OCI-M2 (cell line): ENCODE measurements at regions not wholly inside any gene's neighbourhood (a gene's known extent, or its start where the extent isn't known, plus 50 kb on each side); places are given as distances from the start of the nearest gene placed in this dataset.
"Not testable (repeated sequence)": the region's sequence is repeated elsewhere in the genome, so short reads cannot be mapped to it uniquely, and the experiment has no call there.

Source experiments
- DNase-seq: peaks from one replicate; lab custom pipeline; 2025; ENCODE audit not compliant: unreplicated experiment; lab: John Stamatoyannopoulos, UW

GRCh38 chr4:159545556-159545955 is 442.7 kb downstream of the RAPGEF2 start:
- DNase-seq: no peak

- no peak for DNase-seq
Observed at GRCh38 chr4:159547645-159548308, 444.9 kb downstream of the RAPGEF2 start.

GRCh38 chr4:159549098-159549518 is 446.2 kb downstream of the RAPGEF2 start:
- DNase-seq: no peak

- no peak for DNase-seq
Observed at GRCh38 chr4:159551281-159551680, 448.4 kb downstream of the RAPGEF2 start.

GRCh38 chr4:159552979-159553768 is 450.3 kb downstream of the RAPGEF2 start:
- no peak for DNase-seq

- no peak for DNase-seq
Observed at GRCh38 chr4:159555873-159556272, 453.0 kb downstream of the RAPGEF2 start.

- DNase-seq: no peak
Observed at GRCh38 chr4:159562366-159562765, 459.5 kb downstream of the RAPGEF2 start.

GRCh38 chr4:159563257-159563656 is 460.4 kb downstream of the RAPGEF2 start:
- no peak for DNase-seq

GRCh38 chr4:159564615-159565014 is 461.7 kb downstream of the RAPGEF2 start:
- no peak for DNase-seq

- no peak for DNase-seq
Observed at GRCh38 chr4:159566786-159567185, 463.9 kb downstream of the RAPGEF2 start.

GRCh38 chr4:159577241-159577640 is 474.4 kb downstream of the RAPGEF2 start:
- no peak for DNase-seq

GRCh38 chr4:159582685-159583084 is 479.8 kb downstream of the RAPGEF2 start:
- DNase-seq: no peak

- DNase-seq: no peak
Observed at GRCh38 chr4:159592898-159593556, 490.1 kb downstream of the RAPGEF2 start.

- no peak for DNase-seq
Observed at GRCh38 chr4:159593681-159594080, 490.8 kb downstream of the RAPGEF2 start.

- DNase-seq: no peak
Observed at GRCh38 chr4:159594576-159594975, 491.7 kb downstream of the RAPGEF2 start.

GRCh38 chr4:159595101-159595500 is 492.2 kb downstream of the RAPGEF2 start:
- DNase-seq: not testable (repeated sequence)

- no peak for DNase-seq
Observed at GRCh38 chr4:159598602-159599001, 495.7 kb downstream of the RAPGEF2 start.

GRCh38 chr4:159600061-159600460 is 497.2 kb downstream of the RAPGEF2 start:
- no peak for DNase-seq

GRCh38 chr4:159604781-159605180 is 501.9 kb downstream of the RAPGEF2 start:
- DNase-seq: no peak

- DNase-seq: no peak
Observed at GRCh38 chr4:159606835-159607234, 504.0 kb downstream of the RAPGEF2 start.

GRCh38 chr4:159607809-159608208 is 504.9 kb downstream of the RAPGEF2 start:
- DNase-seq: no peak

GRCh38 chr4:159608436-159608835 is 505.6 kb downstream of the RAPGEF2 start:
- no peak for DNase-seq
